ENCODE measurements at regions not wholly inside any gene's neighbourhood (a gene's known extent, or its start where the extent isn't known, plus 50 kb on each side); places are given as distances from the start of the nearest gene placed in this dataset.

DNA sequence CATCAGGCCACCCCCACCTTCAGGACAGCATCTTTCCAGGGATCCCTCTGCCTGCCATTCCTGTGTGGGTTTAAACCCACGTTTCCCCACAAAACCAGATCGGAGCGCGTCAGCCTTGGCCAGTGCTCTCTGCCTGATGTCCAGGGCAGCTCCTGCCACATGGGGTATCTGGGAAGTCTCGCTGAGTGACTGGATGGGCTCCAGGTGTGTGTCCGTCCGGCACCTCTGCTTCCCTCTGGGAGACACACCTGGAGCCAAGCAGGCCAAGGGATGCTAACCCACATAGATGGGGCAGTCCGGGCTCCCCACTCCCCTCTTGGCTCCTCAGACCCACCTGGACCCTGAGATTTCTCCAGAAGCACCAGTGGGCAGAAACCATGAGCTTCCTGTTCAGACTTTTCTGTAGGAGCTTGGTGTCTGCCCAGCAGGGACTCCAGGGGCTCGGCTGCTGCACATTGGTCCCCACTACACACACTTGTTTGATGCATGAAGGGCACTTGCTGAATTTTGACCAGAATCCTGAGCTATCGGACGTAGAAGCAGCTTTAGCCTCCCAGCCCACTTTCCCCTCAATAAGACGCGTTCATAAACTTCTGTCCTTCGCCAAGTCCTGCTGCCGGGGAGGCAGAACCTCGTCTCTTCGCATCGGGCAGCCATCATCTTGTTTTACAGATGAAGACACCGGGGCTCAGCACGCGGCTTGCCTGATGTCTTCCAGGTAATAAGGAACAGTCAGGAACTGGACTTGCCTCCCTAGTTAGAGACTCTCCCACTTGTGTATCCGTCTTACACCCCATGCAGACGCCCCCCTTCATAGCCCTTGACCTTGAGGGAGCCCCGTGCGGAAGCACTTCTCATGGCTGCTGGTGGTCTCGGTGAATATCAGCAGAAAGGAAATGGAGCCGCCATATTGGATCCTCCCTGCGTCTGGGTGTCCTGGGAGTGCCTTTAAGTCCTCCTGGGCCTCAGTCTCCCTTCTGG is 91.6 kb upstream of the ZNF469 start:
- DNase-seq: no peak

- DNase-seq: no peak
Measured at GRCh38 chr16:88292007-88292970, 90.5 kb upstream of the ZNF469 start.

DNA sequence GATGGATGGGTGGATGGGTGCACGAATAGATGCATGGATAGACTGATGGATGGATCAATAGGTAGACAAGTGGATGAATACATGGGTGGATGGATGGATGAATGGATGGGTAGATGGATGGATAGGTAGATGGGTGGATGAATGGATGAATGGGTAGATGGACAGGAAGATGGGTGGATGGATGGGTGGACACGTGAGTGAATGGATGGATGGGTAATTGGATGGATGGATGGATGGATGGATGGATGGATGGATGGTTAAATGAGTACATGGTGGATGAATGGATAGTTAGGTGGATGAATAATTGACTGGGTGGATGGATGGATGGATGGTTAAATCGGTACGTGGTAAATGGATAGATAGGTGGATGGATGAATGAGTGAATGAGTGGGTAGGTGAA is 89.7 kb upstream of the ZNF469 start:
- DNase-seq: no peak

GRCh38 chr16:88295671-88296436 is 86.9 kb upstream of the ZNF469 start:
- DNase-seq: no peak

DNA sequence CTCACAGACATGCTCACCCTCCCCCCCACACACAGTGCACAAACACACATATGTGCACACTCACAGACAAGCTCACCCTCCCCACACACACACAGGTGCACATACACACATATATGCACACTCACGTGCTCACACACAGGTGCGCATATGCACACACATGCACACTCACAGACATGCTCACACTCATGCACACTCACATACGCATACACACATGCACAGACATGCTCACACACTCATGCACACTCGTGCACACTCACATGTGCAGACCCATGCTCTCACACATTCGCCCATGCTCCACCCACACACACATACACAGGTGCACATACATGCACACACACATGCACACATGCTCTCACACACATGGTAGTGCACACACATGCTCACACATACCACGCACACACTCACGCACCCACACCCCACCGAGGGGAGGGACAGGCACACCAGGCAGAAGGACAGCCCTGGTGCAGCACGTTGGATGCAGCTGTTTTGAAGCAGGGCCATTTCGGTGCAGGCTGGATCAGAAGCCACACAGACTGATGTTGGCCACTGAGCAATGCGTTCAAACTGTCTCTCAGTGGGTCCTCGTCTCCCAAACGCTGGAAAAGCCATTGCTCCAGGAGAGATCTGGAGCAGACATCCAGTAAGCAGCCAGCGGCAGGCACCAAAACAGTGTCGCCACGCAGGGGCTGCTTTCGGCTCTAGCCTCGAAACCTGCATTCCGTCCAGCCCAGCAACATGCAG is 86.2 kb upstream of the ZNF469 start:
- DNase-seq: no peak

- no peak for DNase-seq
Measured at GRCh38 chr16:88297178-88297720, 85.5 kb upstream of the ZNF469 start.

GRCh38 chr16:88298181-88298832 is 84.5 kb upstream of the ZNF469 start:
- DNase-seq: no peak

GRCh38 chr16:88298833-88299745 is 83.7 kb upstream of the ZNF469 start:
- DNase-seq: no peak

DNA sequence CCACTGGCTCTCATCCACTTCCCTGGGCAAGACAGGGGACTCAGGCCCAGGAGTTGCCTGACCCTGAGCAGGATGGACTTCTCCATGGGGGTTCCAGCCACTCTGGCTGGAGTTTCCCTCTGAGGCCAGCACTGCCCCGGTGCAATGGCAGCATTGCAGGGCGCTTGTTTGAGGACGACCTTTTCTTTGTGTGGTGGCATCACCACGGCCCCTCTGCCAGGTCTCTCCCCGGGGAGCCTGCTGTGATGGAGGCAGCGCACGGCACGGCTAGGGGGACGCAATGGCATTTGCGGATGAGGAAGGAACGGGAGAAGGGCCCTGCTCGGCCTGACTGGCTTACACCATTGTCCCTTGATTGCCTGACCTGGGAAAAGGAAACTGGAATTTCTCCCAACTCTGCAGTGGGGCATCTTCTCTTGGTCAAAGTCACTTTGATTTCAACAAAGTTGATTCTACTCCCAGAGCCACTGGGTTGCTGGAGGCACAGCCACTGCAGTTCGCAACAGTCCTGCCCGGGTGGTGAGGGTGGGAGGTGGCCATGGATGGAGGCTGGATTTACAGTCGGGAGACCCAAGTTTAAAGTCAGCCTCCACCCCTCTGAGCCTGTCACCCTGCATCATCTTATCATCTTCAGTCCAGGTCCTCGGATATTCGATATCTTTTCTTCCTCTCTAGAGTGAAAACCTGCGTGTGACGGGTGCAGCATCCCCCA is 82.9 kb upstream of the ZNF469 start:
- no peak for DNase-seq

DNA sequence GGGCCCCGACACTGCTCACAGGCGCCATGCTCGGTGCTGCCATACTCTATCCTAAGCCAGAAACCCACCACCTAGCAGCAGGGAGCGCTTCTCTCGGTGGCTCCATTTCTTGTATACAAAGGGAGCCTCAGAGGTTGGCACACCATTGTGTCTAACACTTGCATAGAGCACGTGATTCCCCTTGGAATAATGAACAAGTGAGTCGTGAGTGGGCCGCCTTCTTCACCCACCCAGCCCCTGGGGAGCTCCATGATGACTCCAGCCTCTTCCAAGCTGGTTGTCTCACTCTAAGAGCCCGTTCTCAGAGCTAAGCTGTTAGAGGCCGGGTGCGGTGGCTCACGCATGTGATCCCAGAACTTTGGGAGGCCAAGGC is 82.3 kb upstream of the ZNF469 start:
- DNase-seq: no peak

GRCh38 chr16:88301431-88301830 is 81.3 kb upstream of the ZNF469 start:
- DNase-seq: no peak

DNA sequence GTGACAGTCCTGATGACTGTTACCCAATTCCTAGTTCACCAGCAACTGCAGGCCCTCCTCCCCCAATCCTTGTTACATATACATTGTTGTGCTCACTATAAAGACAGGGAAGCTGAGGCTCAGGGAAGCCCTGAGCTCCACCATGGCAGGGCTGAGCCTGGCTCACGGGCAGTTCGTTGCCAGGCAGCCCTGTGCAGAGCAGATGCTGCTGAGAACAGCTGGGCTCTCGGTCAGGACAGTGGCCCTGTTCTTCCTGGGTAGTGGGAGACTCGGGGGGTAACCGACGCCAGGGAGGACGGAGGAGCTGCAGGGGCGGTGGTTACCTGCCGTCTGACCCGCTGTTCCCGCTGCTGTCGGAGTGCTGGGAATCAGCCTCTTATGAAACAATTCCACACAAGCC is 80.9 kb upstream of the ZNF469 start:
- no peak for DNase-seq

DNA sequence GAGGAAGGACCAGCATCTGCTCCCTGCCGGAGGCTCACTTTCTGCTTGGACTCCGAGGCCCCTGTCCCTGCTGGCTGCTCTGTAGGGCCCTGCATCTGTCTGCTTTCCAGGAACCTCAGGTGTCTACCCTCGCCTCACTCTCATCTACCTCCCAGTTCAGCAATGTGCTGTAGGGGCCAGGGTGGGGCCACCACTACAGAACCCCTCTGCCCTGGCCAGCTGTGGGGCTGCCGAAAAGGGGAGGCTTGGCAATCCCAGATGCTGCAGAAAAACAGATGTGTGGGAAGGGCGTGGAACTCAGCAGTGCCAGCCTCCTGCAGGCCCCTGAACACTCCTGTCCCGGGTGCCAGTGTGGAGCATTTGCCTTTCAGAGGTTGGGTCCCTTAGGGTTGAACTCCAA is 80.1 kb upstream of the ZNF469 start:
- DNase-seq: no peak

DNA sequence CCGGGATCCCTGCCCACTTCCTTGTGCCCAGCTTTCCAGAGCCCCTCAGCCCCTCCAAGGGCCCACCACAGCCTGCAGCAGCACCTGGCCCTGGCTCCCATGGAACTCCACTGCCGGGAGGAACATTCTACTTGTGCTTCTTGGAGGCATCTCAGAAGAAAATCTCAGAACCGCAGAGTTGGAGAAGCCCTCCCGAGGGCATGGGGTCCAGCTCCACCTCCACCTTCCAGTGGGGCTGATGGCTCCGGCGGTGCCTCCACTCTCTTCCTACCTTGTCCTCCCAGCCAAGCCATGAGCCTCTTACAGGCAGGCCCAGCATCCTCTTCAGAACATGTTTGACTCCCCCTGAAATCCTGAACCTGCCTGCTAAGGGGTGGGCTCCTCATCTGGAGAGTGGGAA is 79.4 kb upstream of the ZNF469 start:
- DNase-seq: no peak

GRCh38 chr16:88303890-88304819 is 78.6 kb upstream of the ZNF469 start:
- DNase-seq: no peak

DNA sequence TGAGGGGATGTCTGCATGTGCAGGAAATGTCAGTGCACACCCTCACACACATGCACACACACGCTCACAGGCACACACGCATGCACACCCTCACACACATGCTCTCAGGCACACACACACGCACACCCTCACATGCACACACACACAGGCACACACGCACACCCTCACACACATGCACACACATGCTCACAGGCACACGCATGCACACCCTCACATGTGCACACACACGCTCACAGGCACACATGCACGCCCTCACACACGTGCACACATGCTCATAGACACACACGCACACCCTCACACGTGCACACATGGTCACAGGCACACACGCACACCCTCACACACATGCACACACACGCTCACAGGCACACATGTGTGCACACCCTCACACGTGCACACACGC is 77.6 kb upstream of the ZNF469 start:
- no peak for DNase-seq

- DNase-seq: no peak
Measured at GRCh38 chr16:88306411-88306810, 76.3 kb upstream of the ZNF469 start.

DNA sequence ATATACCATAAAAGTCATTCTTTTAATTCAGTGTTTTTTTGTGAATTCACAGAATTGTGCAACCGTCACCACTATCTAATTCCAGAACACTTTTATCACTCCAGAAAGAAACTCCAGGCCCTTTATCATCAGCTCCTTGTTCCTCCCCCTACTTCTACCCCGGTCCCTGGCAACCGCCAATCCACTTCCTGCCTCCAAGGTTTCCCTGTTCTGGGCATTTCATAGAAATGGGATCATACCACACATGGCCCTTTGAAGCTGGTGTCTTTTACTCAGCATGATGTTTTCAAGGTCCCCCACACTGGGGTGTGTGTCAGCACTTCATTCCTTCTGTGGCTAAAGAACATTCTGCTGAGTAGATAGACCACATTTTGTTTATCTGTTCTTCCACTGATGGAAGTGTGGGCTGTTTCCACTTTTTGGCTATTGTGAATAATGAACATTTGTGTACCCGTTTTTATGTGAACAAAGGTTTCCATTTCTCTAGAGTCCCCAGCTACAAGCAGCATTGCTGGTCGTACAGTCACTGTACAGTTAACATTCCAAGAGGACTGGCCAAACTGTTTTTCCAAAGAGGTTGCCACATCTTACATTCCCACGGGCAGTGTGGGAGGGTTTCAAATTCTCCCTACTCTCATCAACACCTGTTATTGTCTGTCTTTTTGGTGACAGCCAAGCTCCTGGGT is 75.8 kb upstream of the ZNF469 start:
- no peak for DNase-seq
